Caco-2 (cell line): ENCODE measurements at regions not wholly inside any gene's neighbourhood (a gene's known extent, or its start where the extent isn't known, plus 50 kb on each side); places are given as distances from the start of the nearest gene placed in this dataset.

Experiments
- BruUV-seq: library from RNA; stranded (reverse); fragments of 400-500 nt; replicated peaks from 2 replicates; lab custom pipeline; 2021; lab: Mats Ljungman, UMichigan
- CTCF ChIA-PET: fragments of 300-600 bp; sonication (Branson Sonifier 250); formaldehyde crosslinking; loops from one replicate; lab custom pipeline; 2022; ENCODE audit warnings: antibody characterized with exemption; lab: Charles Lee
- POLR2A ChIA-PET: fragments of 300-600 bp; sonication (Branson Sonifier 250); formaldehyde crosslinking; loops from one replicate; lab custom pipeline; 2022; ENCODE audit warnings: antibody characterized with exemption; lab: Charles Lee
- DNase-seq, 2 experiments: peaks; one replicate each; pipeline versions ENCODE4 v3.0.0 to v3.0.0-alpha.2; 2020 to 2022
- H3K27me3 ChIP-seq: replicated peaks from 2 replicates; pipeline ENCODE4 v1.6.0; 2011; ENCODE audit warnings: low read length; ENCODE audit not compliant: control insufficient read depth, insufficient read depth
- H3K36me3 ChIP-seq: 2 replicates; pipeline ENCODE4 v1.5.1; 2011; ENCODE audit warnings: low read length; ENCODE audit not compliant: control insufficient read depth, insufficient read depth
- H3K4me1 ChIP-seq: fragments of 250-450 bp; sonication (Bioruptor Pico); 2 replicates; pipeline ENCODE4 v1.5.1; 2020; ENCODE audit warnings: mild to moderate bottlenecking
- H3K4me3 ChIP-seq: 2 replicates; pipeline ENCODE4 v1.5.1; 2011; ENCODE audit warnings: low read depth, mild to moderate bottlenecking, control low read depth, low read length
- H3K9me3 ChIP-seq: fragments of 250-450 bp; sonication (Bioruptor Pico); 2 replicates; pipeline ENCODE4 v1.5.1; 2020; ENCODE audit warnings: mild to moderate bottlenecking, moderate library complexity
- H3K27ac Mint-ChIP-seq: one replicate; pipeline ENCODE4 v1.8.0; 2022; ENCODE audit warnings: mixed read lengths; ENCODE audit not compliant: unreplicated experiment
- H3K27me3 Mint-ChIP-seq: one replicate; pipeline ENCODE4 v1.8.0; 2022; ENCODE audit warnings: mixed read lengths; ENCODE audit not compliant: insufficient read depth, unreplicated experiment
- H3K36me3 Mint-ChIP-seq: one replicate; pipeline ENCODE4 v1.8.0; 2022; ENCODE audit warnings: mild to moderate bottlenecking, mixed read lengths; ENCODE audit not compliant: insufficient read depth, unreplicated experiment
- H3K4me1 Mint-ChIP-seq: one replicate; pipeline ENCODE4 v1.8.0; 2022; ENCODE audit warnings: low read depth, mixed read lengths; ENCODE audit not compliant: unreplicated experiment
- H3K4me3 Mint-ChIP-seq: one replicate; pipeline ENCODE4 v1.8.0; 2022; ENCODE audit warnings: mild to moderate bottlenecking, moderate library complexity, mixed read lengths; ENCODE audit not compliant: unreplicated experiment
- H3K9me3 Mint-ChIP-seq: one replicate; pipeline ENCODE4 v1.8.0; 2022; ENCODE audit warnings: mixed read lengths; ENCODE audit not compliant: unreplicated experiment
- intact Hi-C: fragments of 100-400 bp; cut with micrococcal nuclease; formaldehyde crosslinking; loops from one replicate; pipeline ENCODE4 v1.10.0; 2022; ENCODE audit not compliant: unreplicated experiment
- TF ChIP-seq, protein P1 (sequence below), 2 experiments: fragments of 200-600 bp in 1 of 2; IDR thresholded peaks; 1 replicate in 1 of 2; 2 replicates in 1 of 2; pipeline versions ENCODE4 v1.5.1 to v1.8.0; 2011 to 2022; ENCODE audit warnings: antibody characterized with exemption in 1 of 2, control low read depth in 1 of 2, inconsistent platforms in 1 of 2, low read depth in 1 of 2, low read length in 1 of 2, mild to moderate bottlenecking in 1 of 2, moderate library complexity in 1 of 2; ENCODE audit not compliant: insufficient read depth in 1 of 2, severe bottlenecking in 1 of 2, unreplicated experiment in 1 of 2

DNA sequence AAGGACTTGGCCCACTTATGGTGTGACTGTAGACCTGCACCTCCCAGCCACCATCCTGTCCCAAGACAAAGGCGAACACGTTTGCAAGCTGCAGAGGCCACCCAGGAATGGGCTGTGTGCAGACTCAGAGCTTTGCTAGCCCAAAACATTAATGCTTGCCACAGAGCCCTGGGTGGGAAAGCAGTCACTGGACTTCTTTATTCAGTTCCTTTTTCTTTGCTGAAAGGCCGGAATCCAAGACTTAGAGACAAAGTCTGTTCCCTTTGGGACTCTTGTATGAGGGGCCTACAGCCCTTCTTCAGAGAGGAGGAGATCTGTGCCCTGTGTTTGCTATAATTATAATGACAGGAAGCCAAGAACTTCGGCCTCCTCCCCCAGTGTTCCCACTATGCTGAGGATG is 167.8 kb downstream of the DLEU7 start:
- H3K4me1 ChIP-seq: peaks cover 28% of the 10 kb centered on the region
- H3K27me3 Mint-ChIP-seq: no peaks in the 10 kb centered on the region
- BruUV-seq: no TSS peak

DNA sequence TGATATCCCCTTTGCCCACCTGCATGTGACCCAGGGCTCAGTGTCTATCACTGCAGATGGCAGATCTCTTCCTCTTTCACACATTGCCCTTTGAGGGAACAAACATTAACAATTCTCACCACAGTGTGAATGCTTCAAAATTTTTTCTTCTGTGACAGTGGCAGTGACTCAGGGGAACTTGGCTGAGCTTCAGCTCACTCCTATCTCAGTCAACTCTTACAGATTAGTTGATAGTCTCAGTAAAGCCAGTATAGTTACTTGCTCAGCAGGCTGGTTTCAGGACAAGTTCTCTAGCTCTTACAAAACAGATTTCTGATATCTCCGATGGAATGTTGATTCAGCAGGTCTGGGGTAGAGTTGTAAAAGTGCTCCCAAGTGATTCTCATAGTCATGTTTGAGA is 166.9 kb downstream of the DLEU7 start:
- Mint-ChIP-seq H3K27ac (no peak overlapping the region), H3K4me3 (no peak overlapping the region), H3K9me3 (peaks cover 9% of the 10 kb centered on the region), H3K4me1 (peaks cover 23% of the 10 kb centered on the region), H3K27me3 (no peaks in the 10 kb centered on the region), H3K36me3 (peaks cover 7% of the 10 kb centered on the region)
- CTCF ChIA-PET: interaction anchor here (1.0 kb wide), 1 partner anchor 236 kb away, joined by 3 read pairs; no protein-coding TSS in a partner anchor
- Histone ChIP-seq H3K36me3 (no peaks in the 10 kb centered on the region), H3K4me3 (no peak overlapping the region), H3K9me3 (no peaks in the 10 kb centered on the region), H3K27me3 (no peaks in the 10 kb centered on the region), H3K4me1 (peaks cover 20% of the 10 kb centered on the region)
- POLR2A ChIA-PET: no interaction called here
- peak in 1 of 2 experiments; percentile 30 for DNase-seq
- BruUV-seq: no TSS peak
- intact Hi-C loops: no loop called here
- TF ChIP-seq, protein P1, sequence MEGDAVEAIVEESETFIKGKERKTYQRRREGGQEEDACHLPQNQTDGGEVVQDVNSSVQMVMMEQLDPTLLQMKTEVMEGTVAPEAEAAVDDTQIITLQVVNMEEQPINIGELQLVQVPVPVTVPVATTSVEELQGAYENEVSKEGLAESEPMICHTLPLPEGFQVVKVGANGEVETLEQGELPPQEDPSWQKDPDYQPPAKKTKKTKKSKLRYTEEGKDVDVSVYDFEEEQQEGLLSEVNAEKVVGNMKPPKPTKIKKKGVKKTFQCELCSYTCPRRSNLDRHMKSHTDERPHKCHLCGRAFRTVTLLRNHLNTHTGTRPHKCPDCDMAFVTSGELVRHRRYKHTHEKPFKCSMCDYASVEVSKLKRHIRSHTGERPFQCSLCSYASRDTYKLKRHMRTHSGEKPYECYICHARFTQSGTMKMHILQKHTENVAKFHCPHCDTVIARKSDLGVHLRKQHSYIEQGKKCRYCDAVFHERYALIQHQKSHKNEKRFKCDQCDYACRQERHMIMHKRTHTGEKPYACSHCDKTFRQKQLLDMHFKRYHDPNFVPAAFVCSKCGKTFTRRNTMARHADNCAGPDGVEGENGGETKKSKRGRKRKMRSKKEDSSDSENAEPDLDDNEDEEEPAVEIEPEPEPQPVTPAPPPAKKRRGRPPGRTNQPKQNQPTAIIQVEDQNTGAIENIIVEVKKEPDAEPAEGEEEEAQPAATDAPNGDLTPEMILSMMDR (IDR thresholded peaks at IDR 0.05; ENCODE audit: insufficient read depth in 1 of 2, low read depth in 1 of 2, low read length in 1 of 2, severe bottlenecking in 1 of 2, unreplicated experiment in 1 of 2): no peak

More for the DNA sequence above, 167.8 kb downstream of the DLEU7 start:
- H3K9me3 ChIP-seq: no peaks in the 10 kb centered on the region
- Mint-ChIP-seq H3K4me3 (no peak overlapping the region), H3K4me1 (peaks cover 28% of the 10 kb centered on the region), H3K9me3 (peaks cover 9% of the 10 kb centered on the region), H3K27ac (no peak overlapping the region), H3K36me3 (peaks cover 7% of the 10 kb centered on the region)
- intact Hi-C loops: no loop called here
- ChIA-PET CTCF (no interaction called here), POLR2A (no interaction called here)
- H3K27me3 ChIP-seq: no peaks in the 10 kb centered on the region
- H3K36me3 ChIP-seq: no peaks in the 10 kb centered on the region
- H3K4me3 ChIP-seq: no peak overlapping the region
- DNase-seq: no peak
- TF ChIP-seq, protein P1 (IDR thresholded peaks at IDR 0.05; ENCODE audit: insufficient read depth in 1 of 2, low read depth in 1 of 2, low read length in 1 of 2, severe bottlenecking in 1 of 2, unreplicated experiment in 1 of 2): no peak

DNA sequence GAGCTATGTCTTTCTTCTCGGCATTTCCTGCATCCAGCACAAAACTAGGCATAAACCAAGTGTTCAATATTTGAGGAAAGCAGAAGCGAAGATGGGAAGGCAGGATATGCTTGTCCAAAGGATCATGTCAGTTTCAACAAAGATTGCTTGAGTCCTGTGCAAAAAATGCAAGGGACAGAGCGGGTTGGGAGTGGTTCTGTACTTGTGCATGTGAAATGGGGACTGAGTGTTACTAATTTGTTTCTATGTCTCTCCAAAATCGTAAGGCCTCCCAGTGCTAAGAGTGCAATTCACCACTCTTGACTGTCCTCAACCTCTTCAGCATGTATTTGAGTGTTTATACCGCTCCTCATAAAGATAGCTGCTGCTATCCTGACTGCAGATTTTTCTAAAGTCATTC is 166.2 kb downstream of the DLEU7 start:
- peaks cover 18% of the 10 kb centered on the region for H3K4me1 Mint-ChIP-seq
- peaks cover 7% of the 10 kb centered on the region for H3K36me3 Mint-ChIP-seq
- intact Hi-C loops: no loop called here
- Histone ChIP-seq H3K27me3 (no peaks in the 10 kb centered on the region), H3K4me1 (peaks cover 14% of the 10 kb centered on the region), H3K4me3 (no peak overlapping the region), H3K36me3 (no peaks in the 10 kb centered on the region), H3K9me3 (no peaks in the 10 kb centered on the region)
- CTCF ChIA-PET: interaction anchor here (1.0 kb wide), 1 partner anchor 235 kb away, joined by 3 read pairs; no protein-coding TSS in a partner anchor
- H3K4me3 Mint-ChIP-seq: no peak overlapping the region
- POLR2A ChIA-PET: no interaction called here
- no peak for DNase-seq
- BruUV-seq: no TSS peak
- H3K27me3 Mint-ChIP-seq: no peaks in the 10 kb centered on the region
- no peak overlapping the region for H3K27ac Mint-ChIP-seq
- H3K9me3 Mint-ChIP-seq: peaks cover 9% of the 10 kb centered on the region
- TF ChIP-seq, protein P1 (IDR thresholded peaks at IDR 0.05; ENCODE audit: insufficient read depth in 1 of 2, low read depth in 1 of 2, low read length in 1 of 2, severe bottlenecking in 1 of 2, unreplicated experiment in 1 of 2): no peak
